NCI-H2107 (cell line): ENCODE measurements at regions not wholly inside any gene's neighbourhood (a gene's known extent, or its start where the extent isn't known, plus 50 kb on each side); places are given as distances from the start of the nearest gene placed in this dataset.

ENCODE experiments used
- DNase-seq: peaks from one replicate; lab custom pipeline; 2025; lab: John Stamatoyannopoulos, UW

GRCh38 chr10:33812586-33812985 is 478.1 kb upstream of the NRP1 start:
- DNase-seq, result no peak

GRCh38 chr10:33810986-33811385 is 476.5 kb upstream of the NRP1 start:
- DNase-seq, result no peak

- no peak for DNase-seq
Observed at GRCh38 chr10:33809732-33810131, 475.3 kb upstream of the NRP1 start.

GRCh38 chr10:33808475-33808874 is 474.0 kb upstream of the NRP1 start:
- DNase-seq, result no peak

- no peak for DNase-seq
Observed at GRCh38 chr10:33807531-33808359, 473.3 kb upstream of the NRP1 start.

GRCh38 chr10:33805831-33806230 is 471.4 kb upstream of the NRP1 start:
- DNase-seq, result no peak

GRCh38 chr10:33804584-33804983 is 470.1 kb upstream of the NRP1 start:
- DNase-seq, result no peak

GRCh38 chr10:33803248-33803647 is 468.8 kb upstream of the NRP1 start:
- no peak for DNase-seq

- DNase-seq, result no peak
Observed at GRCh38 chr10:33802566-33802965, 468.1 kb upstream of the NRP1 start.

- no peak for DNase-seq
Observed at GRCh38 chr10:33801705-33802104, 467.2 kb upstream of the NRP1 start.

- no peak for DNase-seq
Observed at GRCh38 chr10:33800986-33801385, 466.5 kb upstream of the NRP1 start.

- no peak for DNase-seq
Observed at GRCh38 chr10:33800545-33800944, 466.1 kb upstream of the NRP1 start.

- DNase-seq, result no peak
Observed at GRCh38 chr10:33799944-33800323, 465.5 kb upstream of the NRP1 start.

- DNase-seq, result no peak
Observed at GRCh38 chr10:33799281-33799943, 464.9 kb upstream of the NRP1 start.

GRCh38 chr10:33798754-33799153 is 464.3 kb upstream of the NRP1 start:
- DNase-seq, result no peak

GRCh38 chr10:33796680-33797079 is 462.2 kb upstream of the NRP1 start:
- no peak for DNase-seq

- DNase-seq, result no peak
Observed at GRCh38 chr10:33795529-33795928, 461.1 kb upstream of the NRP1 start.

- DNase-seq, result no peak
Observed at GRCh38 chr10:33794460-33794859, 460.0 kb upstream of the NRP1 start.

- DNase-seq, result no peak
Observed at GRCh38 chr10:33793793-33794192, 459.3 kb upstream of the NRP1 start.

- DNase-seq, result no peak
Observed at GRCh38 chr10:33791272-33791660, 456.8 kb upstream of the NRP1 start.

GRCh38 chr10:33790521-33791271 is 456.2 kb upstream of the NRP1 start:
- no peak for DNase-seq

- DNase-seq, result no peak
Observed at GRCh38 chr10:33783557-33783956, 449.1 kb upstream of the NRP1 start.

- no peak for DNase-seq
Observed at GRCh38 chr10:33783078-33783477, 448.6 kb upstream of the NRP1 start.
